Activated CD4-positive, alpha-beta T cell treated with anti-CD3 and anti-CD28 coated beads, Interleukin-2, amount 50 U/mL, for 48 hours (primary cell): ENCODE measurements at regions not wholly inside any gene's neighbourhood (a gene's known extent, or its start where the extent isn't known, plus 50 kb on each side); places are given as distances from the start of the nearest gene placed in this dataset.

Experiments used
- DNase-seq, 2 experiments: peaks; one replicate each; pipeline ENCODE4 v3.0.0-alpha.2; 2020

- DNase-seq, result no peak
These were observed 569.5 kb downstream of the TYW1 start for GRCh38 chr7:67566101-67566500.

- no peak for DNase-seq
These were observed 574.5 kb downstream of the TYW1 start for GRCh38 chr7:67571026-67571545.

DNA sequence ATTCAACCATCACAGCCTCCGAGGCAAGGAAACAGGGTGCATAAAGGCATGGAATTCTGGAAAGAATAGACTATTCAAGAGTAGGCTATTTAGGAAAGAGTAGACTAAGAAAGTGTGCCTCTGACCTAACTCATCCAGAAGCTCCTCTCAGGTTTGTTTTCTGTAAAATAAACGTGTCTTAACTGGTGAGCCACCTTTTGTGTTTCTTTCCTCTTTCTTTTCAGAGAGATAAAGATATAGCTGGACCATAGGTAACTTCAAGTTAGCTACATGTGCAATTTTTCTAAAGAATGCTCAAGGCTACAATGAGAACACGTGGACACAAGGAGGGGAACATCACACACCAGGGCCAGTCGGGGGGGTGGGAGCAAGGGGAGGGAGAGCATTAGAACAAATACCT is 577.0 kb downstream of the TYW1 start:
- DNase-seq, result no peak

- no peak for DNase-seq
These were observed 592.0 kb downstream of the TYW1 start for GRCh38 chr7:67588631-67589030.

DNA sequence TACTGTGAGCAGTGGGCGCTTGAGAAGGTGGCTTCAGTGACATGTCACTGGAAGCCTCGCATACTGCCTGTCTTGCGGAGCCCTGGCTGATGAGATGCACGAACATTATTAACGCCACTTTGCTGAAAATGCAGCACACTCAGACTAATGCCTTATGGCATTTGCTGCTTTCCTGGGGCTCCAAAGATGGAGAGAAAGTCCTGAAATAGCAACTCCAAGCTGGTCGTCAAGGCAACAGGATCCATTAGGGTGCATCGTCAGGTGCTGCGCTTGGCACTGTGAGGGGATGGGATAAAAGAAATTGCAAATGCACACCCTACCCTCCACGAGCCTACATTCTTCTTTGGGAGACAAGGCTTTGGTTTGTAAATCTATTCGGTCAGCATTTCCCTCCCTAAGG is 592.5 kb downstream of the TYW1 start:
- DNase-seq, result no peak

DNA sequence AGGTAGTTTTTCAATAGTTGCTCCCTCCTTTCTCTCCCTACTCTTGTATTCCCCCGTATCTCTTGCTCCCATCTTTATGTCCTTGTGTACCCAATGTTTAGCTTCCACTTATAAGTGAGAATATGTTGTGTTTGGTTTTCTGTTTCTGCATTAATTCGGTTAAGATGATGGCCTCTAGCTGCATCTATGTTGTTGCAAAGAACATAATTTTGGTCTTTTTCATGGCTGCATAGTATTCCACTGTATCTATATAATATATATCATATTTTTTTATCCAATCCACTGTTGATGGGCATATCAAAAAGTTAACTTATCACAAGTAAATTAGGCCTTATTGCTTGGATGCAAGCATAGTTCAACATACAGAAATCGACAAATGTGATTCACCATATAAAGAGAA is 594.0 kb downstream of the TYW1 start:
- no peak for DNase-seq

DNA sequence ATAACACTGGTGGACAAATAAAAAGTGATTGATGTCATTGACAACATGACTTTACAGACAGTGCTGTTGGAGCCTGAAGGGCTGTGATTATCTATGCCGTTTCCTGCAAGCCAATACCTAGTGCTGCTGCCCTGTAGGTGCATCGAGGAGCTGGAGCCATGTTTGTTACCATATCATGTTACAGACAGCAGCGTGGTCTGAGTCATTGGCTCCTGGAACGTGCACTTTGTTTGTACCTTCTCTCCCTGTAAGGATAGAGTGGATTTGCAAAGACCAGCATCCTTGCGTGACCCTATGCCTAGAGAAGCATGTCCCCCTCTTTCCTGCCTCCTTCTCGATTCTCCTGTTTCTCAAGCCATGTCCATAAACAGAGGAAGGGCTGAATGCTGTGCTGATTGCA is 597.2 kb downstream of the TYW1 start:
- DNase-seq, result no peak

DNA sequence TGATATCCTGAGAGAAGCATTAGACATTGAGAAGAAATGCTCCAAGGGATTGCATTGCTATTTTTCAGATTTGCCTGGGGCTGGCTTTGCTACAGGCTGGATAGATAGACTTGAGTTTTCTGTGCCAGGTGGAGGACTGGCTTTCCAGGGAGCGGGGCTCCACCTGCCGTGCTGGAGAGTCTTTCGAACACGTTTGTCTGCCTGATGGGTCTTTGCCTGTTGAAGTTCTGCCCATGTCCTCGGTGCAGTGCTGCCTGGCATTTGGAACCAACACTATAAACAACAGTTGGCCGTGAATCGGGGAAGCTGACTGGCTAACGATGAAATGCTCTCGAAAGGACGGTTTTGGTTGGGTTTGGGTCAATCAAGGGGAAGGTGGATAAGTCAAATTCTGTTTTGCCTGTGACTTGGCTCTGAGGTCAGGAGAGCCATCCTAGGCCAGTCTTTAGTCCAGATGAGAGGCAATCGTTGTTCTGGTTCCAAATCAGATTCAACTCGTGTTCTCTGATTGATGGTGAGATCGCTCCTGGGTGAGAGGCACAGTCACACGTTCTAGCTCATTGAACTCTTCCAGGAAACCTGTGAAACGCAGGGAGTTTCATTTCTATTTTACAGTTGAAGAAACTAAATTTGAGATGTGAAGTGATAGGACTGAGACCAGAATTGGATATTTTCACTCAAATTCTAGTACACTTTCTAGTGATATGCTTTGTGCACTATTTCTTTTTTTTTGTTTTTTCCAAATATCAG is 599.0 kb downstream of the TYW1 start:
- DNase-seq, result no peak

- no peak for DNase-seq
These were observed 600.5 kb downstream of the TYW1 start for GRCh38 chr7:67597161-67597560.

DNA sequence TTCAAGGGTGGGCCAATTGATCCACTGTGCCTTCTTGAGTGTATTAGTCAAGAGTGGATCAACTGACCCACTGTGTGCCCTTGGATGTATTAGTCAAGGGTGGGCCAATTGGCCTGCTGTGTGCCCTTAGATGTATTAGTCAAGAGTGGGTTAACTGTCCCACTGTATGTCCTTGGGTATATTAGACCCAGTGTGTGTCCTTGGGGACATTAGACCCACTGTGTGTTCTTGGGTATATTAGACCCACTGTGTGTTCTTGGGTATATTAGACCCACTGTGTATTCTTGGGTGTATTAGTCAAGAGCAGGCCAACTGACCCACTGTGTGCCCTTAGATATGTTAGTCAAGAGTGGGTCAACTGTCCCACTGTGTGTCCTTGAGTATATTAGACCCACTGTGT is 601.8 kb downstream of the TYW1 start:
- no peak for DNase-seq

GRCh38 chr7:67599331-67600062 is 602.9 kb downstream of the TYW1 start:
- no peak for DNase-seq

GRCh38 chr7:67602246-67602887 is 605.7 kb downstream of the TYW1 start:
- no peak for DNase-seq

DNA sequence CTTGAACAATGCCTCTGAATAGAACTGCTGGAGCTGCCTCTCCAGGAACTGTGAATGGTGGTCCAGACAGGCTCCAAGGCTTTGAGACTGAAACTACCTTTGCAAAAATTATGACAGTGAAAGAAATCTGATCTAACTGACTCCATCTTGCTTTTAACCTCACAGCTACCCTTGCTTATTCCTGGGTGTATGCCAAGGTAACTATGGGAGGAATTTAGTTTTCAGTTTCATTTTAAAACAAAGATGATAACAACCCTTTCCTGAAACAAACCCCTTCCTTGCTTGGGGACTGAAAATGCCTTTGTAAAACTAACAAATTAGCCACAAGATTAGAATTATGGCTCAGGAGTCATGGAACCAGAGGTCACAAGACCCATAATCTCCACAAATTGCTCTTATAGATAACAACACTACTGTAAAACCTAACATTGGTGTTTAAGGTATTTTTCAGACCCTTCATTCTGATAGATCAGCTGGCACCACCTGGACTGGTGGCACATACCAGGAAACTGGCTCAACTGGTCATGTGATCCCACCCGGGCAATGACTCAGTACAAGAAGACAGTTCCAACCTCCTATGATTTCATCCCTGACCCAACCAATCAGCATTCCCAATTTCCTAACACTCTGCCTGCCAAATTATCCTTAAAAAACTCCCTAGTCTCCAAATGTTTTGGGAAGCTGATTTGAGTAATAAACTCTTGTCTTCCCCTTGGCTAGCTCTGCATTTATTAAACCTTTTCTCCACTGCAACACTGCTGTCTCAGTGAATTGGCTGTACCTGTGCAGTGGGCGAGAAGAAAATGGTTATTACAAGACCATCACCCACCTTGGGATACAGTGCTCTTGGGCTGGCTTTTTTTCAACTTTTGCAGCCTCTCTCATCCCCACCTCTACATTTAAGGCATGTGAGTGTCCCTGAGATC is 608.1 kb downstream of the TYW1 start:
- DNase-seq, result no peak

DNA sequence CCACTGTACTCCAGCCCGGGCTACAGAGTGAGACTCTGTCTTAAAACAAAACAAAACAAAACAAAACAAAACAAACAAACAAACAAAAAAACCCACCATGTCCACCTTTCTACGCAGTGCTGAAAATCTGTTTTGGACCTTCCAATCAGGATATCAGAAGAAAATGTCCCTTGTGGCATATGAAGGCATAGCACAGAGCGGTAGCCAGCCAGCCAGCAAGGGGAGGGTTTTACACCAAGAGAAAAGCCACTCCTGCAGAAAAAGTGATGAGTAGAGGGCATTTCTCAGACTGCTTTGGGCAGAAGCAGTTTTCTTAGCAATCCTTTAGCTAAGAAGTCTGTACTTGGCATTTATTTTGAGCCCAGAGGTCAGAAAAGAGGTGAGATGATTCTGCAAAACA is 612.2 kb downstream of the TYW1 start:
- no peak for DNase-seq

GRCh38 chr7:67610897-67611296 is 614.3 kb downstream of the TYW1 start:
- no peak for DNase-seq

- DNase-seq, result no peak
These were observed 618.2 kb downstream of the TYW1 start for GRCh38 chr7:67614843-67615242.

DNA sequence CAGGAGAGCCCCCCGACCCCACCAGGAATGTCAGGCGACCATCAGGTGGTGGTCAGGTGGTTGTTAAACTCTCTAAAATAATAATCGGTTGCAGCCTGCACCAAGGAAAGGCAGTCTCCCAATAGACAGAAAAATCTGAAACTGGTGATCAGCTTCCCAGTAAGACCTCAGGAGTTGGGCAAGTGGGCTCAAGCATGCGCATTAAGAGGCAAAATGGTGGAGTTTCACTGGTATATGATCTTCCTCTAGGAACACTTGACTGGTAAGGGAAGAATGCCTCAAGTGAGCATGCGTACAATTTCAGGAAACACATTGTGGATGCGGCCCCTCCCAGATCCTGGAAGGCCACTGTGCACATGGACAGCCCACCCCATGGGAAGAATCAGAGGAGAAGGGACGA is 619.9 kb downstream of the TYW1 start:
- no peak for DNase-seq

DNA sequence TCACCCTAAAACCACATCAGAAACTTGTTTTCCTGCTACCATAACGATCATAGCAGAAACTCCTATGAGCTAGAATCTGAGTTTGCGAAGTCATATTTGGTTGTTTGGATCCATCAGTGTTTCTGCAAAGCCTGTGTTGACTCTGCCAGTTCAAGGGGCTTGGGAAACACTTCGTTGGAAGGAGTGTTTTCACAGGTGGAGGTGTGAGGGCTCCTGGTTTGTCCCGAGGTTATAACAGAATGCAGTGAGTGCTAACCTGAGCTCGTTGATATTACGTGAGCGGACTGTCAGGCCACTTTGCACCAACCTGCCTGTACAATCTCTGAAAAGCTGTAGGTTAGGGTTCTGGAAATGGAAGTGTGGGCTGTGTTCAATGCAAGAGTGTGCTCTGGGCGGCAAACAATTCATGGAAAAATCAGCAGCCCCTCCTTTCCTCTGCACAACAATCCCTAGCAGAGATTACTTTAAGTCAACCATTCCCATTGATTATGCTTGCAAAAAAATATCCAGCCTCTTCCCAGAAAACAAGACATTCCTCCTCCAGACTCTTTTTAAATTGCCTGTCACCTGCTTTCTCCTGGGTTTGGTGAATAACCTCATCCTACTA is 622.0 kb downstream of the TYW1 start:
- no peak for DNase-seq

DNA sequence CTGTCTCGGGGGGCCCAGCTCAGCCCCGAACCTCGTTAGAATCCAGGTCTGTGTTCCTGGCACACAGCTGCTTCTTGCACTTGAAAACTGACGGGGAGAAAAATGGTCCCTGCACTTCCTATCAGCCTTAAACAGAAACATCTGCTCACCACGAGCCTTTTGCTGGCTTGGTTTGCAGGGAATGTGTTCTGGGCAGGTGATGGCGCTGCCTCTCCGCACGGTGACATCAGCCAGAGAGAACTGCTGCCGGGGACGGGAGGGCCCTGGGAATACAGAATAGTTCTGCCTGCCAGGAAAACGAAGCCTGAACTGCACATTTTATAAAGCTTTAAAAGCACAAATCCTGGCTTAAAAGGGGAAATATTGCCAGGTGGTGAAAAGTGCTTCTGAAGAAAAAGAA is 622.5 kb downstream of the TYW1 start:
- no peak for DNase-seq

DNA sequence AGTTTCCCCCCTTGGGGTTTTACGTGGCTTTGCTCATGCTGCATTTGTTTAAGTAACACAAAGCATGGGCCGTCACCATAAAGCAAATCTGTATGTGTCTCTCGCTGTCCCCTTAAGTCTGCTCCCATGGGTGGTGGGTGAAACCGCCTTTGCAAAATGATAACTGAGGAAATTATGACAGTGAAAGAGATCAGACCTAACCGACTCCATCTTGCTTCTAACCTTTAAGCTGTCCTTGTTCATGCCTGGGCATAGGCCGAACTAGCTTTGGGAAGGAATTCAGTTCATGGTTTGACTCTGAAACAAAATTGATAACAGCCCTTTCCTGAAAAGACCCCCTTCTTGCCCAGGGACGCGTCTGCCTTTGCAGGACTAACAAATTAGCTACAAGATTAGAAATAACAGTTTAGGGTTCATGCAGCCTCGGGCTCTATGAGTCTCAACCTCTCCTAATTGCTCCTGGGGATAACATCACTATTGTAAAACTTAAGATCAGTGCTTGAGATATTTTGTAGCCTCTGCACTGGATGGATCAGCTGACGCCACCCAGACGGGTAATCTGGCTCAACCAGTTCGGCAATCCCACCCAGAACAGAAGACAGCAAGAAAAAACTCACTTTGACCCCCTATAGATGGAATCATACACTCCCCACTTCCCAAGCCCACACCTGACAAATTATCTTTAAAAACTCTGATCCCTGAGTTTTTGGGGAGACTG is 623.7 kb downstream of the TYW1 start:
- no peak for DNase-seq

- DNase-seq, result no peak
These were observed 625.1 kb downstream of the TYW1 start for GRCh38 chr7:67621704-67622103.
